Muscle of arm (tissue), 1 donor: ENCODE measurements at regions not wholly inside any gene's neighbourhood (a gene's known extent, or its start where the extent isn't known, plus 50 kb on each side); places are given as distances from the start of the nearest gene placed in this dataset.
"Not testable (repeated sequence)": the region's sequence is repeated elsewhere in the genome, so short reads cannot be mapped to it uniquely, and the experiment has no call there.

ENCODE experiments used
- DNase-seq: peaks from one replicate; pipeline ENCODE4 v3.0.0-alpha.2; 2013

- no peak for DNase-seq
These were observed 237.6 kb upstream of the NDN start for GRCh38 chr15:23924686-23925085.

- no peak for DNase-seq
These were observed 267.8 kb upstream of the NDN start for GRCh38 chr15:23954931-23955330.

- DNase-seq: no peak
These were observed 296.6 kb upstream of the NDN start for GRCh38 chr15:23983500-23984259.

- no peak for DNase-seq
These were observed 307.2 kb upstream of the NDN start for GRCh38 chr15:23994273-23994672.

- no peak for DNase-seq
These were observed 311.0 kb upstream of the NDN start for GRCh38 chr15:23998056-23998455.

GRCh38 chr15:24008476-24008875 lies 321.4 kb upstream of the NDN start:
- DNase-seq: no peak

GRCh38 chr15:24017470-24017869 lies 330.4 kb upstream of the NDN start:
- DNase-seq: no peak

GRCh38 chr15:24039683-24040082 lies 352.6 kb upstream of the NDN start:
- DNase-seq: no peak

GRCh38 chr15:24054547-24055245 lies 367.6 kb upstream of the NDN start:
- no peak for DNase-seq

GRCh38 chr15:24067733-24068501 lies 380.8 kb upstream of the NDN start:
- DNase-seq: no peak

GRCh38 chr15:24075420-24076089 lies 388.4 kb upstream of the NDN start:
- no peak for DNase-seq

GRCh38 chr15:24076090-24076784 lies 389.1 kb upstream of the NDN start:
- DNase-seq: no peak

- DNase-seq: no peak
These were observed 391.4 kb upstream of the NDN start for GRCh38 chr15:24078310-24079029.

GRCh38 chr15:24088941-24089340 lies 401.8 kb upstream of the NDN start:
- not testable (repeated sequence) for DNase-seq

GRCh38 chr15:24101503-24101902 lies 414.4 kb upstream of the NDN start:
- DNase-seq: not testable (repeated sequence)

GRCh38 chr15:24107524-24107923 lies 420.4 kb upstream of the NDN start:
- DNase-seq: not testable (repeated sequence)

- not testable (repeated sequence) for DNase-seq
These were observed 420.8 kb upstream of the NDN start for GRCh38 chr15:24107948-24108347.

GRCh38 chr15:24108349-24108748 lies 421.2 kb upstream of the NDN start:
- not testable (repeated sequence) for DNase-seq

GRCh38 chr15:24139622-24140021 lies 452.5 kb upstream of the NDN start:
- not testable (repeated sequence) for DNase-seq

GRCh38 chr15:24145070-24145469 lies 458.0 kb upstream of the NDN start:
- DNase-seq: not testable (repeated sequence)

- DNase-seq: no peak
These were observed 459.1 kb upstream of the NDN start for GRCh38 chr15:24146251-24146650.
